HS-5 (cell line): ENCODE measurements at regions not wholly inside any gene's neighbourhood (a gene's known extent, or its start where the extent isn't known, plus 50 kb on each side); places are given as distances from the start of the nearest gene placed in this dataset.
"Not testable (repeated sequence)": the region's sequence is repeated elsewhere in the genome, so short reads cannot be mapped to it uniquely, and the experiment has no call there.

ENCODE experiments used
- DNase-seq: peaks from one replicate; pipeline ENCODE4 v3.0.0-alpha.2; 2012; ENCODE audit warnings: low read depth

DNA sequence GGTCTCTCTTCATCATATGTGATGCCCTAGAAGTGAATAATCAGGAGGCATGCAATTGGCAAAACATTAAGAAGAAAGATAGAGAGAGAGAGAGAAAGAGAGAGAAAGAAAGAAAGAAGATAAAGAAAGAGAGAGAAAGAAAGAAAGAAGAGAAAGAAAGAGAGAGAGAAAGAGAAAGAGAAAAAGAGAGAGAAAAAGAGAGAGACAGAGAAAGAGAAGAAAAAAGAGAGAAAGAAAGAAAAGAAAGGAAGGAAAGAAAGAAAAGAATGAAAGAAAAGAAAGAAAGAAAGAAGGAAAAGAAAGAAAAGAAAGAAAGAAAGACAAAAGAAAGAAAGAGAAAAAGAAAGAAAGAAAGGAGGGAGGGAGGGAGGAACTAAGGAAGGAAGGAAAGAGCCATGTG, 318.9 kb downstream of the ICE1 start:
- DNase-seq: no peak

- DNase-seq: no peak
Measured at GRCh38 chr5:5739490-5739945, 317.0 kb downstream of the ICE1 start.

DNA sequence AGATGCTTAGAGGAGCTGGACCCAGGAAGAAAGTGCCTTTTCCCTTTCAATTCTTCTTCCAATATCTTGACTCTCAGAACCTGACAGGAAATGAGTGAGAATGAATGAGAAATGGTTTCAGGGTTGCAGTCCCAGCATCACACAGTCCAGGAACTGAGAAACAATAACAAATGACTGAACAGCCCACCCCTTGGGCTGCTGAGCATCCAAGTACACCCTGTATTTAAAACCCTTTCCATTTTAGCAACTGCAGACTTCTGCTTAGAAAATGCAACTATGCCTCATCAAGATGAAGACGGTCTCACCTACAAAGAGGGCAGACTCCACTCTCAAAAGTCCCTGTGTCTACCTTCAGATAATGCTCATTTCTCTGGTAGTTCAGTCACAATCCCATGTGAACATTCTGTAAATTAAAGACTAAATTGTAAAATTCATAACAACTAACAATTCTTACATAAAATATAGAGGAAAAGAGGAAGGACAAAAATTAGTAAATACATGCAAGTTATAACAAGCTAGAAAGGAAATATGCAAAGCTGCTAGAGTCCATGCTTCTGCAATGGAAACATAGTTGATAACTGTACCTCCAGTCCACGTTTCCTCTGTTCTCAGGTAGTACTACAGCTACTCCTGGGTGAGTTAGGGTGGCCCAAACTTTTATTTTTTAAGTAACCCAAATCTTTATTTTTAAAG, 316.5 kb downstream of the ICE1 start:
- DNase-seq: no peak

- no peak for DNase-seq
Measured at GRCh38 chr5:5736007-5736406, 313.5 kb downstream of the ICE1 start.

GRCh38 chr5:5733058-5733457, 310.6 kb downstream of the ICE1 start:
- DNase-seq: not testable (repeated sequence)

GRCh38 chr5:5726401-5726800, 303.9 kb downstream of the ICE1 start:
- no peak for DNase-seq

DNA sequence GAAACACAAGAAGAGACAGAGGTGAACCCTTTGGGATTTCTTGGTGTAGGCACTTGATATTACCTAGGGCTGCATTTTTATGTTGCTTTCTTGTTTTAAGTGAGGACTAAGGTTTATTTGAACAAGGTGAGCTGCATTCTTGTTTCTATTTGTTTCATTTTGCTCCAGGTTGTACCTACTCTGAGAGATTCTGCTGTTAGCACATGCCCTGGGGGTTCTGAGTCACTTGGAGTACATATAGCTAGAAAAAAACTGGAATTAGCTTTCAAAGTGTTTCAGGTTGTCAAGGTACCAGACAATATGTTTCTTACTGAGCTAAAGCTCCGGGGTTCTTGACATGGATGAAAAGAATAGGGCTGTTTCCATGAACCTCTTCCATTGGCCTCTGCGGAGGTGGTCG, 299.4 kb downstream of the ICE1 start:
- no peak for DNase-seq

DNA sequence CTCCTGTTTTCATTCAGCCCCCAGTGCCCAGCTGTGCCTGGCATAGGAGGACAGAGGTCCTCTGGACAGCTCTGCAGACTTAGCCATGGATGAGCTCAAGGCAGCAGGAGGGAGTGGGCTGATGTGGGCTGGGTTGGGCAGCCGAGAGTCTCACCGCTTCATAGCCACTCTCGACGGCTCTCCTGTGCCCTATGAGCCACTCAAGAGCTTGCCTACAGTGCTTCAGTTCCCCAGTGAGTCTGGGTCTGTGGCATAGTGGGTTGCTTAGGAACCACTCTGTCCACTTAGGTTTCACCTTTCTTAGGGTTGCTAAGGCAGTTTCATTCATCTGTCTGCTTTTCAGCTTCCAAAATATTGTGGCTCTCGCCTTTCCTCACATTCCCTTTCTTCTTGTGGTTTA, 296.8 kb downstream of the ICE1 start:
- no peak for DNase-seq

GRCh38 chr5:5716665-5717064, 294.2 kb downstream of the ICE1 start:
- DNase-seq: no peak

DNA sequence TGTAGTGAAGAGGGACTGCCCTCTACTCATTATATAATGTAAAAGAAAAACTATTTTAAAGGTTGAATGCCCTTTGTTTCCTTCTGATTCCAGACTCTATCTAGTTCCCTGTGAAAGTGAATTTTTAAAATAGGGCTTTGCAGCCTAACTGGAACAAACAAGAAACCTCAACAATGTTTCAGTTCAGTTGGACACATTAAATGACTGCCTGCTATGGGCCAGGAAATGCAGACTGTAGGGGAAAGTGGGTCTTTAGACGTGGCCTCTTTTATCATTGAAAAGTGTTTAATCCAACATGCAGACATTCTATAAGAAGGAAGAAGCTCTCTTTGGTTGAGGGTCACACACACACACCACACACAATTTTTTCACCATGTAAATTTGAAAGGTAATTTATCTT, 289.1 kb downstream of the ICE1 start:
- DNase-seq: no peak

DNA sequence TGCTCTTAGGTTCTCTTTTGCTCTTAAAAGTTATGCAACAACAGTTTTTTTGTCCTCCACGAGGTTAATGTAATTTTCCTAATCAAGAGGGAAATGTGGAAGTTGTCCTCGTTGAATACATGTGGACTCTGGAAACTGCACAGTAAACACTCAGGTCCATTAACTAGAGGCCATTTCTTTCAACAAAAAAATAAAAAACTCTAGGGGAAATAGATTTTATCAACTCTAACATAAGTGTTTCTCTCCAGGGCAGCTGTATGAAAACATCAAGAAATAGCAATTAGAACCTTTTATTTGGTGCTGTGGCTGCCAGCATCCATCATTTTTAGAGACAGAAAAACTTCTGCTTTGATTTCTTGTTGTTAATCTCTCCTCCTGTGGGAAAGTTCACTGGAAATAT, 288.6 kb downstream of the ICE1 start:
- no peak for DNase-seq

DNA sequence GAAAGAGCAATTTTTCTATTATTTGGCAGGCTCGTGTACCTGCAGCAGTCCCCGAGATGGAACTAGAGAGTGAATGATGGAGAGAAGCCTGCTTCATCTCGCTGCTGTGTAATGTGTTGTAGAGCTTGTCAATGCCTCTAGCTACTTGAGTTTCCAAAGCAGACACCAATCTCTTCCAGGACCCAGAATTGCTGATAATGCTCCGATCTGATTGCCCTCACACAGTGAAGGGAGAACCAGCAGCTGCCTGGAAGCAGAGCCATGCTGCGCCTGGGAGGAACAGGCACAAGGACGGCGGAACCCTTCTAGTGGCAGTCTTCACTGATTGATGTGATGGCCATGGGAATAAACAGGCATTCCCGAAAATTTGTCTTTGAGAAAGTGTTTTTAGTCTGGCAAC, 288.0 kb downstream of the ICE1 start:
- DNase-seq: no peak

DNA sequence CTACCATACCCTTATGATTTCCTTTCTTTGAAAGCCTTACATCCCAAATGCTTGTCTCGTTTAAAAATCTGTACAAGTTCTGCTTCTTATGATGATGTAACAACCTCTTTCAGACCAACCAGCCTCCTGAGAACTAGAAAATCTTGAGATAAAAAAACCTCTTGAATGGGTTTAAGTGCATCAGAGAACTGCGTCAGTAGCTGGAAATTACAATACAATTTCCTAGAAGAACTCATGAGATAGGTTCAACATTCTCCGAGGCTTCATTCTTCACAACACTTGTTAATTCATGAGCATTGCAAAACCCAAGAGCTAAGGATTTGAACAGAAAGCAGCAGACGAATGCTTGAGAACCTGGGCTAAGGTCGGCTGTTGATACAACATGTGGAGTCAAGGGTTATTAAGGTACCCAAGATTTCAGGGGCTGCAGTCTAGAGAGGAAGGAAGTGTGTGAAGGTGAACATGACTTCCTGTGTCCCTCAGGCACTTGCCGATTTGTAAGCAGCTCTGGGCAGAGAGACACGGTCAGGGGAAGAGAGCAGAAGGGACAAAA, 286.0 kb downstream of the ICE1 start:
- no peak for DNase-seq

- DNase-seq: no peak
Measured at GRCh38 chr5:5705010-5705409, 282.5 kb downstream of the ICE1 start.

GRCh38 chr5:5704352-5704751, 281.9 kb downstream of the ICE1 start:
- no peak for DNase-seq

DNA sequence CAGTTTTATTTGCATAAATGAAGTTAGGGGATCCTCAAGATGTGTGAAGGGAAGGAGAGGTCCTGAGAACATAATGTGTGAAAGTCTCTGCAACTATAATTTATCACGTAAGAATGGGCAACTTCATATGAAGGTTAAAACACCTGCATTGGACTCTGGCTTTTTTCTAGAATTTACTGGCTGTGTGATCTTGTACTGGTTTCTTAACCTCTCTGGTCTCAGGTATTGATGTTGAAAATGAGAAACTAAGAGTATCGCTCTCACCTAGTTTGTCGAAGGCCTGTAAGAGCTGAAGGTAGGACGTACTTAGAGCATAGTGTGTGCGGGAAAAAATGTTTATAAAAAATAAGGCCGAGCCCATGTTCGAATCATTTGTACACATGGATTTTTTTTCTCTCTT, 280.5 kb downstream of the ICE1 start:
- no peak for DNase-seq

GRCh38 chr5:5700549-5700948, 278.1 kb downstream of the ICE1 start:
- no peak for DNase-seq

DNA sequence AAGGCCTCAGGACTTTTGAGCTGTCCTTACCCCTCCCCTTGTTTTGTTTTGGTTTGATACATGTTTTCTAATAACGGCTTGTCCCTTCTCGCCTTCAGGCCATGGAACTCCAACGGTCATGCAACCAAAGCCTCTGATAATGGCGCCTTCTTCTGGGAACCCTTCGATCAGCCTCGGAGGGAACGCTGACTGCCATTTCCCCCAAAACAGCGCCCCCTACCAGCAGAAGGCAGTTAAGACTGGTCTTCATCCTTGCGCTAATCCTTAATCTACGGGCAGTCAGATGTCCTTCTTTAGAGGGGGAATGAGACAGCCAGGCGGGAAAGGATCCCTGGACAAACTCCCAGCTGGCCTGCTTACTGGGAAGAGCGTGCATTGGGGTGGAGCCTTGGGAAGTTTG, 276.6 kb downstream of the ICE1 start:
- no peak for DNase-seq

- DNase-seq: no peak
Measured at GRCh38 chr5:5695266-5695665, 272.8 kb downstream of the ICE1 start.

- no peak for DNase-seq
Measured at GRCh38 chr5:5688925-5689310, 266.4 kb downstream of the ICE1 start.

- DNase-seq: no peak
Measured at GRCh38 chr5:5688194-5688924, 265.9 kb downstream of the ICE1 start.

- DNase-seq: no peak
Measured at GRCh38 chr5:5687113-5687512, 264.6 kb downstream of the ICE1 start.

DNA sequence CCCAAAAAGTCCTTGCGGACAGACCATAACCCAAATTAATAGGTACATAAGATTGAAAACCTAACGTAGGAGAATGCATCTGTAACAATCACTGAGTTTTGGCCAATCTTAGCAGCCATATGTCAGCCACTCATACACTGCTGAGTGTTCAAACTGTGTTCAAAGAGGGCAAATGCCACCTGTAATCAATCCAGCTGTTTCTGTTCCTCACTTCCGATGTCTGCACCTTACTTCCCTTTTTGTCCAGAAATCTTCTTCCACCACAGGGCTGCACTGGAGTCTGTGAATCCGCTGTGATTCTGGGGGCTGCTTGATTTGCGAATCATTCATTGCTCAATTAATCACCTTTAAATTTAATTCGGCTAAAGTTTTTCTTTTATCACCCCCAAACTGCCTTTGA, 263.9 kb downstream of the ICE1 start:
- DNase-seq: no peak

GRCh38 chr5:5685737-5686136, 263.3 kb downstream of the ICE1 start:
- no peak for DNase-seq
